Cardiac muscle cell (in vitro differentiated cells and primary cell): ENCODE measurements at regions not wholly inside any gene's neighbourhood (a gene's known extent, or its start where the extent isn't known, plus 50 kb on each side); places are given as distances from the start of the nearest gene placed in this dataset.
"Not testable (repeated sequence)": the region's sequence is repeated elsewhere in the genome, so short reads cannot be mapped to it uniquely, and the experiment has no call there.

Experiments used
- DNase-seq, 2 donors: peaks; one replicate each; pipeline versions ENCODE4 v3.0.0 to v3.0.0-alpha.2; 2010 to 2017; ENCODE audit warnings: low read depth in 1 of 2, low spot score in 1 of 2
- H3K27ac ChIP-seq: fragments of 200-600 bp; sonication (generic); 2 replicates; pipeline ENCODE4 v1.5.1; 2016
- H3K27me3 ChIP-seq: fragments of 200-600 bp; sonication (generic); 2 replicates; pipeline ENCODE4 v1.6.0; 2016; ENCODE audit warnings: control low read depth
- H3K36me3 ChIP-seq: fragments of 200-600 bp; sonication (generic); 2 replicates; pipeline ENCODE4 v1.5.1; 2016; ENCODE audit warnings: control low read depth
- H3K4me1 ChIP-seq: fragments of 200-600 bp; sonication (generic); 2 replicates; pipeline ENCODE4 v1.8.1; 2017; ENCODE audit warnings: low read depth, mild to moderate bottlenecking, mixed run types
- H3K4me3 ChIP-seq: fragments of 200-600 bp; sonication (generic); 2 replicates; pipeline ENCODE4 v1.5.1; 2016; ENCODE audit warnings: mild to moderate bottlenecking
- H3K9me3 ChIP-seq: fragments of 200-600 bp; sonication (generic); 2 replicates; pipeline ENCODE4 v1.5.1; 2017; ENCODE audit warnings: low read depth, mild to moderate bottlenecking, control low read depth
- TF ChIP-seq, protein P1 (sequence below): IDR thresholded peaks from 2 replicates; pipeline ENCODE4 v1.5.1; 2012; ENCODE audit warnings: low read depth, mild to moderate bottlenecking, low read length

- no peak overlapping the region for H3K27ac ChIP-seq
- H3K4me1 ChIP-seq = no peaks in the 10 kb centered on the region
- H3K9me3 ChIP-seq = no peaks in the 10 kb centered on the region
- no peaks in the 10 kb centered on the region for H3K27me3 ChIP-seq
- H3K36me3 ChIP-seq = no peaks in the 10 kb centered on the region
- DNase-seq = no peak
- TF ChIP-seq, protein P1, sequence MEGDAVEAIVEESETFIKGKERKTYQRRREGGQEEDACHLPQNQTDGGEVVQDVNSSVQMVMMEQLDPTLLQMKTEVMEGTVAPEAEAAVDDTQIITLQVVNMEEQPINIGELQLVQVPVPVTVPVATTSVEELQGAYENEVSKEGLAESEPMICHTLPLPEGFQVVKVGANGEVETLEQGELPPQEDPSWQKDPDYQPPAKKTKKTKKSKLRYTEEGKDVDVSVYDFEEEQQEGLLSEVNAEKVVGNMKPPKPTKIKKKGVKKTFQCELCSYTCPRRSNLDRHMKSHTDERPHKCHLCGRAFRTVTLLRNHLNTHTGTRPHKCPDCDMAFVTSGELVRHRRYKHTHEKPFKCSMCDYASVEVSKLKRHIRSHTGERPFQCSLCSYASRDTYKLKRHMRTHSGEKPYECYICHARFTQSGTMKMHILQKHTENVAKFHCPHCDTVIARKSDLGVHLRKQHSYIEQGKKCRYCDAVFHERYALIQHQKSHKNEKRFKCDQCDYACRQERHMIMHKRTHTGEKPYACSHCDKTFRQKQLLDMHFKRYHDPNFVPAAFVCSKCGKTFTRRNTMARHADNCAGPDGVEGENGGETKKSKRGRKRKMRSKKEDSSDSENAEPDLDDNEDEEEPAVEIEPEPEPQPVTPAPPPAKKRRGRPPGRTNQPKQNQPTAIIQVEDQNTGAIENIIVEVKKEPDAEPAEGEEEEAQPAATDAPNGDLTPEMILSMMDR = no peak
- no peak overlapping the region for H3K4me3 ChIP-seq
Measured at GRCh38 chr18:78492813-78493371, 486.7 kb upstream of the SALL3 start.

GRCh38 chr18:78493490-78493889 is 486.1 kb upstream of the SALL3 start:
- not testable (repeated sequence) for H3K27ac ChIP-seq, DNase-seq, H3K4me1 ChIP-seq, H3K36me3 ChIP-seq, H3K27me3 ChIP-seq, H3K4me3 ChIP-seq, H3K9me3 ChIP-seq

DNA sequence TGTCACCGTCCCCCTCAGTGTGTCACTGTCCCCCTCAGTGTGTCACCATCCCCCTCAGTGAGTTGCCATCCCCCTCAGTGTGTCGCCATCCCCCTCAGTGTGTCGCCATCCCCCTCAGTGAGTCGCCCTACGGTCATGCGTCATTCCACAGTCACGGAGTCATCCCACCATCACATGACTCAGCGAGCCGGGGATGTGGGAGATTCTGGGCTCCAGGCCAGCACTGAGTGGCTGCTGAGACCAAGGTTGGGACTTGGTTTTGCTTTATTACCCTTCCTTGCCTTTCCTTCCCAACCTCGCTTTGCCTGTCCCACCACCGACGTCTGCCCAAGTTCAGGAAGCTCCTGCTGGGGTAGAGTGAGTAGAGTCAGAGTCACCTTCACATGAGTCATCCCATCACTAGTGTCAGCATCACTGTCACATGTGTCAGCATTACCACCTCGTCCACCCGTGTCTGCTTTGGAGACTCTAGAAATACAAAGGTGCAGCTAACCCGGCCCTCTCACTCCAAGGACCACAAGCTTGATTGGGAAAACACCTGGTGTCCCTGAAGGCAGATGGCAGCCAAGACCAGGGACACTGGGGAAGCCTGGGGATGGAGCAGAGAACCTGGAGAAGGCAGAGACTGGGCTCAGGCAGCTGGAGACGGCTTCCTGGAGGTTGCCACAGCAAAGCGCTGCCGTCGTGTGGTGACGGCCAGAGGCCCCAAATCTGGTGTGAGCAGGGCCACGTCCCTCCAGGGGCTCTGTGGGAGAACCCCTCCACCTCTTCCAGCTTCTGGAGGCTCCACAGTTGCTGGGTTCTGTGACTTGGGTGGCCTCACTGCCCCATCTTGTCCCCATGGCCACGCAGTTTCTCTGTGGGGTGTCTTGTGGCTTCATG is 485.2 kb upstream of the SALL3 start:
- no peaks in the 10 kb centered on the region for H3K27me3 ChIP-seq

DNA sequence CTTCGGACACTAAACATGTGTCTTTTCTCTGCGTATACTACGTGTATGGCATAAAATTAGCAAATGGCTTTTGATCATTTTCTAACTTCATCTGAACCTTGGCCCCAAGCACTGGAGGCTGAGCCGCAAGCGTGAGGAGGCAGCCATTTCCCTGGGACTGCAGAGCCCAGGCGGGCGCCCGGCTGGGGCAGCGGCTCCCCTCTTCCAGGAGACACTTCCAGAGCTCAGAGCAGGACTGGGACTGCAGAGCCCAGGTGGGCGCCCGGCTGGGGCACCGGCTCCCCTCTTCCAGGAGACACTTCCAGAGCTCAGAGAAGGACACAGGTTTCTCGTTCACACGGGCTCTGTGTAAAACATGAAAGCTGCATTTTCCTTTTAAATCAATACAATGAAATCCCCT is 484.1 kb upstream of the SALL3 start:
- H3K36me3 ChIP-seq = no peaks in the 10 kb centered on the region
- no peak for DNase-seq
- no peaks in the 10 kb centered on the region for H3K4me1 ChIP-seq
- H3K27ac ChIP-seq = no peak overlapping the region
- H3K9me3 ChIP-seq = no peaks in the 10 kb centered on the region
- TF ChIP-seq, protein P1 = no peak
- no peak overlapping the region for H3K4me3 ChIP-seq
- H3K27me3 ChIP-seq = no peaks in the 10 kb centered on the region

More for the DNA sequence above, 485.2 kb upstream of the SALL3 start:
- TF ChIP-seq, protein P1 = no peak
- Histone ChIP-seq H3K27ac (no peak overlapping the region), H3K36me3 (no peaks in the 10 kb centered on the region), H3K9me3 (no peaks in the 10 kb centered on the region), H3K4me1 (no peaks in the 10 kb centered on the region), H3K4me3 (no peak overlapping the region)
- no peak for DNase-seq

GRCh38 chr18:78496079-78496478 is 483.5 kb upstream of the SALL3 start:
- H3K4me1 ChIP-seq = no peaks in the 10 kb centered on the region
- TF ChIP-seq, protein P1 = no peak
- H3K27me3 ChIP-seq = no peaks in the 10 kb centered on the region
- no peak overlapping the region for H3K4me3 ChIP-seq
- H3K36me3 ChIP-seq = no peaks in the 10 kb centered on the region
- DNase-seq = no peak
- H3K9me3 ChIP-seq = no peaks in the 10 kb centered on the region
- H3K27ac ChIP-seq = no peak overlapping the region

- H3K4me1 ChIP-seq = no peaks in the 10 kb centered on the region
- no peaks in the 10 kb centered on the region for H3K27me3 ChIP-seq
- TF ChIP-seq, protein P1 = no peak
- H3K9me3 ChIP-seq = no peaks in the 10 kb centered on the region
- no peaks in the 10 kb centered on the region for H3K36me3 ChIP-seq
- H3K27ac ChIP-seq = no peak overlapping the region
- no peak for DNase-seq
- H3K4me3 ChIP-seq = no peak overlapping the region
Measured at GRCh38 chr18:78497641-78498040, 482.0 kb upstream of the SALL3 start.
